Suprapubic skin (tissue), 4 donors: ENCODE measurements at regions not wholly inside any gene's neighbourhood (a gene's known extent, or its start where the extent isn't known, plus 50 kb on each side); places are given as distances from the start of the nearest gene placed in this dataset.

Experiments
- EP300 ChIP-seq: sonication (generic); formaldehyde crosslinking; IDR thresholded peaks from one replicate; pipeline ENCODE4 v1.6.1; 2017; ENCODE audit warnings: antibody characterized with exemption
- POLR2AphosphoS5 ChIP-seq, 3 donors: sonication (generic); formaldehyde crosslinking; IDR thresholded peaks; one replicate each; pipeline ENCODE4 v1.6.1; 2017; ENCODE audit warnings: antibody characterized with exemption in 3 of 3

GRCh38 chr3:184639351-184639750 is 72.5 kb downstream of the MAGEF1 start:
- TF ChIP-seq EP300, result no peak
- TF ChIP-seq POLR2AphosphoS5 (IDR thresholded peaks at IDR 0.05), result no peak
